IMR-90 (cell line): ENCODE measurements at regions not wholly inside any gene's neighbourhood (a gene's known extent, or its start where the extent isn't known, plus 50 kb on each side); places are given as distances from the start of the nearest gene placed in this dataset.

Experiments
- ATAC-seq: fragments of 200-7000 bp; cut with Tn5 transposase; 2 replicates; pipeline ENCODE4 v1.9.1; 2020; ENCODE audit warnings: low read depth, mild to moderate bottlenecking, moderate library complexity
- BruUV-seq: library from RNA; stranded (reverse); fragments of 400-500 nt; replicated peaks from 2 replicates; lab custom pipeline; 2021; lab: Mats Ljungman, UMichigan
- CTCF ChIA-PET: fragments of 300-600 bp; formaldehyde crosslinking; extraction: SDS; loops from one replicate; lab custom pipeline; 2021; ENCODE audit warnings: antibody characterized with exemption; lab: Yijun Ruan, JAX
- POLR2A ChIA-PET: fragments of 300-600 bp; sonication (Branson Sonifier 250); formaldehyde crosslinking; loops from one replicate; lab custom pipeline; 2022; ENCODE audit warnings: antibody characterized with exemption; ENCODE audit not compliant: unreplicated experiment; lab: Charles Lee
- DNase-seq: peaks from one replicate; pipeline ENCODE4 v3.0.0; 2013
- H2AFZ ChIP-seq: replicated peaks from 2 replicates; pipeline ENCODE3; 2013; ENCODE audit warnings: low read length, mild to moderate bottlenecking; ENCODE audit not compliant: poor library complexity
- H2AK5ac ChIP-seq: 2 replicates; pipeline ENCODE4 v1.6.1; 2013; ENCODE audit warnings: low read depth, low read length, inconsistent platforms
- H2AK9ac ChIP-seq: replicated peaks from 2 replicates; pipeline ENCODE3; 2013; ENCODE audit warnings: mild to moderate bottlenecking, low read depth, low read length, moderate library complexity; ENCODE audit not compliant: poor library complexity
- H2BK120ac ChIP-seq: 2 replicates; pipeline ENCODE4 v1.6.1; 2013; ENCODE audit warnings: low read depth, low read length, inconsistent platforms
- H2BK15ac ChIP-seq: 3 replicates; pipeline ENCODE4 v1.6.1; 2013; ENCODE audit warnings: low read depth, low read length, inconsistent platforms
- H2BK20ac ChIP-seq: 2 replicates; pipeline ENCODE4 v1.6.1; 2013; ENCODE audit warnings: low read depth, mild to moderate bottlenecking, inconsistent platforms, low read length, moderate library complexity
- H2BK5ac ChIP-seq: 2 replicates; pipeline ENCODE4 v1.6.1; 2013; ENCODE audit warnings: mild to moderate bottlenecking, low read depth, low read length, inconsistent platforms; ENCODE audit not compliant: poor library complexity, severe bottlenecking
- H3K14ac ChIP-seq: replicated peaks from 2 replicates; pipeline ENCODE4 v1.6.1; 2013; ENCODE audit warnings: low read depth, low read length, inconsistent platforms
- H3K18ac ChIP-seq: 2 replicates; pipeline ENCODE4 v1.6.1; 2013; ENCODE audit warnings: low read depth, low read length, control low read depth
- H3K23ac ChIP-seq: 2 replicates; pipeline ENCODE4 v1.6.1; 2013; ENCODE audit warnings: low read depth, low read length, inconsistent platforms
- H3K27ac ChIP-seq: 2 replicates; pipeline ENCODE4 v1.5.1; 2013; ENCODE audit warnings: mild to moderate bottlenecking, control low read depth, low read length; ENCODE audit not compliant: insufficient read depth
- H3K27me3 ChIP-seq: 2 replicates; pipeline ENCODE4 v1.6.1; 2013; ENCODE audit warnings: low read length; ENCODE audit not compliant: control insufficient read depth, insufficient read depth
- H3K36me3 ChIP-seq: 2 replicates; pipeline ENCODE4 v1.6.1; 2013; ENCODE audit warnings: low read length, mixed read lengths; ENCODE audit not compliant: control insufficient read depth, insufficient read depth
- H3K4ac ChIP-seq: 2 replicates; pipeline ENCODE4 v1.6.1; 2013; ENCODE audit warnings: low read depth, low read length, inconsistent platforms
- H3K4me1 ChIP-seq: 2 replicates; pipeline ENCODE4 v1.6.1; 2013; ENCODE audit warnings: low read length, mixed read lengths; ENCODE audit not compliant: control insufficient read depth, insufficient read depth
- H3K4me2 ChIP-seq: 2 replicates; pipeline ENCODE4 v1.6.1; 2013; ENCODE audit warnings: low read depth, mild to moderate bottlenecking, control low read depth, low read length, moderate library complexity
- H3K4me3 ChIP-seq: 2 replicates; pipeline ENCODE4 v1.5.1; 2013; ENCODE audit warnings: low read depth, mild to moderate bottlenecking, control low read depth, low read length, moderate library complexity; ENCODE audit not compliant: insufficient read depth
- H3K56ac ChIP-seq: 2 replicates; pipeline ENCODE4 v1.6.1; 2013; ENCODE audit warnings: low read length, inconsistent platforms; ENCODE audit not compliant: insufficient read depth; ENCODE audit errors: extremely low read depth
- H3K79me1 ChIP-seq, 2 experiments: 2 replicates each; pipeline ENCODE4 v1.6.1; 2013; ENCODE audit warnings: low read length in 2 of 2, inconsistent platforms in 1 of 2, low read depth in 1 of 2
- H3K9ac ChIP-seq: 2 replicates; pipeline ENCODE4 v1.6.1; 2013; ENCODE audit warnings: low read depth, low read length, control low read depth
- H3K9me1 ChIP-seq: 2 replicates; pipeline ENCODE4 v1.6.1; 2013; ENCODE audit warnings: low read length, inconsistent platforms; ENCODE audit not compliant: insufficient read depth
- H3K9me3 ChIP-seq: 2 replicates; pipeline ENCODE4 v1.6.1; 2013; ENCODE audit warnings: low read length; ENCODE audit not compliant: control insufficient read depth, insufficient read depth
- H4K20me1 ChIP-seq: 2 replicates; pipeline ENCODE4 v1.6.1; 2013; ENCODE audit warnings: low read length, inconsistent platforms; ENCODE audit not compliant: insufficient read depth
- H4K5ac ChIP-seq: 2 replicates; pipeline ENCODE4 v1.6.1; 2013; ENCODE audit warnings: mild to moderate bottlenecking, low read depth, low read length, control low read depth
- H4K8ac ChIP-seq, 2 experiments: 2 replicates each; pipeline ENCODE4 v1.6.1; 2013; ENCODE audit warnings: low read depth in 2 of 2, low read length in 2 of 2, control low read depth in 1 of 2, inconsistent platforms in 1 of 2
- H4K91ac ChIP-seq: 2 replicates; pipeline ENCODE4 v1.6.1; 2013; ENCODE audit warnings: low read depth, low read length, inconsistent platforms; ENCODE audit not compliant: insufficient read depth
- BHLHE40 ChIP-seq: fragments of 150-350 bp; IDR thresholded peaks from 2 replicates; pipeline ENCODE4 v1.6.1; 2016; ENCODE audit warnings: mild to moderate bottlenecking, low read depth, low read length
- CEBPB ChIP-seq: IDR thresholded peaks from 2 replicates; pipeline ENCODE4 v1.6.1; 2012; ENCODE audit warnings: low read depth, low read length, improper control_type of control experiment
- CHD1 ChIP-seq: IDR thresholded peaks from 2 replicates; pipeline ENCODE4 v1.6.1; 2012; ENCODE audit warnings: low read depth, low read length, improper control_type of control experiment
- FOS ChIP-seq: fragments of 150-350 bp; IDR thresholded peaks from 2 replicates; pipeline ENCODE4 v1.6.1; 2016; ENCODE audit warnings: low read depth, low read length
- MAFK ChIP-seq: IDR thresholded peaks from 2 replicates; pipeline ENCODE4 v1.6.1; 2012; ENCODE audit warnings: low read depth, low read length, improper control_type of control experiment
- MAZ ChIP-seq: IDR thresholded peaks from 2 replicates; pipeline ENCODE4 v1.6.1; 2012; ENCODE audit warnings: low read depth, mild to moderate bottlenecking, low read length, improper control_type of control experiment, moderate library complexity, borderline replicate concordance
- MXI1 ChIP-seq: IDR thresholded peaks from 2 replicates; pipeline ENCODE4 v1.6.1; 2012; ENCODE audit warnings: low read depth, mild to moderate bottlenecking, low read length, moderate library complexity, borderline replicate concordance
- NFE2L2 ChIP-seq: fragments of 150-350 bp; IDR thresholded peaks from 2 replicates; pipeline ENCODE4 v1.6.1; 2016; ENCODE audit warnings: low read depth, mild to moderate bottlenecking, low read length
- POLR2A ChIP-seq: IDR thresholded peaks from 2 replicates; pipeline ENCODE4 v1.6.1; 2012; ENCODE audit warnings: mild to moderate bottlenecking, low read depth, low read length
- RFX5 ChIP-seq: IDR thresholded peaks from 2 replicates; pipeline ENCODE4 v1.8.0; 2012; ENCODE audit warnings: low read depth, mild to moderate bottlenecking, low read length, moderate library complexity
- SMC3 ChIP-seq: fragments of 150-350 bp; IDR thresholded peaks from 2 replicates; pipeline ENCODE4 v1.6.1; 2016; ENCODE audit warnings: low read depth, mild to moderate bottlenecking, antibody characterized with exemption, low read length, moderate library complexity
- USF2 ChIP-seq: fragments of 150-350 bp; IDR thresholded peaks from 2 replicates; pipeline ENCODE4 v1.6.1; 2017; ENCODE audit warnings: mild to moderate bottlenecking, antibody characterized with exemption, low read length, low read depth
- WGBS, 2 experiments: methylation state at CpG; one replicate each; pipeline versions ENCODE4 v1.1.5 to v1.1.7; 2013; ENCODE audit warnings: missing lambda C conversion rate in 2 of 2; ENCODE audit not compliant: insufficient read length in 1 of 2; ENCODE audit errors: extremely low coverage in 2 of 2; 5-methylcytosine and 5-hydroxymethylcytosine counted together
- dilution Hi-C: fragments of 300-500 bp; cut with HindIII; formaldehyde crosslinking; loops from one replicate; pipeline ENCODE4 v1.14.3; 2018; ENCODE audit warnings: low sequenced_read_pairs; ENCODE audit not compliant: unreplicated experiment
- in situ Hi-C: fragments of 300-500 bp; cut with MboI; formaldehyde crosslinking; loops from 3 replicates; pipeline ENCODE4 v1.14.3; 2019; ENCODE audit warnings: low sequenced_read_pairs, inconsistent platforms, mixed read lengths
- intact Hi-C: fragments of 100-400 bp; cut with micrococcal nuclease; formaldehyde crosslinking; loops from 2 replicates; pipeline ENCODE4 v1.10.0; 2022
- TF ChIP-seq, protein P1 (sequence below): conservative IDR thresholded peaks from 2 replicates; pipeline ENCODE4 v1.5.1; 2012; ENCODE audit warnings: mild to moderate bottlenecking, low read depth, low read length, improper control_type of control experiment

DNA sequence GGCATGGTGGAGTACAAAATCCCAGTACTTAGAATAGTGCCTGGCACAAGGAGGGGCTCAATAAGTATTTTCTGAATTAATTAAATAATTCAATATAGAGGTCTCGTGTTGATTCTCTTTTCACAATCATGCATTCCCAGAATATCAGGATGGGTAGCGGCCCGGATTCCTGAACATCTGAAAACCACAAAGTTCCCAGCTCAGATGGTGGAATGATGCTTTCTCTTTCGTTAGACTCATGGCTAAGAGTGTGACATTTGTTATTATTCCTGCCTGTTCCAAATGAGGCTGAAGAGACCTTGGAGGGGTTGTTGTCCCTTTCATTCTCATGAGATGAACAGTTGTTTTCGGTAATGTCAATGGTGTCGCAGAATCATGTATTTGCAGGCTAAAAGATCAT, 95.4 kb upstream of the LIFR start:
- ATAC-seq (no peak), DNase-seq (no peak)
- H2AFZ ChIP-seq, result no peak overlapping the region
- no peak overlapping the region for H3K23ac ChIP-seq
- no peak overlapping the region for H3K4me2 ChIP-seq
- WGBS, 2 experiments, result no CpG with 5 or more reads among the region's 6 CpGs
- in situ Hi-C loops (no loop called here), dilution Hi-C loops (no loop called here), intact Hi-C loops (no loop called here)
- no peak overlapping the region for H3K56ac ChIP-seq
- no peak overlapping the region for H3K4me3 ChIP-seq
- H4K91ac ChIP-seq, result no peak overlapping the region
- no peak overlapping the region for H4K8ac ChIP-seq
- no peak overlapping the region for H3K14ac ChIP-seq
- no TSS peak for BruUV-seq
- H2BK20ac ChIP-seq, result no peak overlapping the region
- no peak overlapping the region for H3K18ac ChIP-seq
- H3K9me3 ChIP-seq, result no peaks in the 10 kb centered on the region
- H3K4ac ChIP-seq, result no peak overlapping the region
- H3K27ac ChIP-seq, result no peak overlapping the region
- H2BK120ac ChIP-seq, result no peak overlapping the region
- no peak overlapping the region for H2BK5ac ChIP-seq
- no peaks in the 10 kb centered on the region; the same call in 1 of the 2 replicates for H3K27me3 ChIP-seq
- peaks cover 2% of the 10 kb centered on the region; the same call in 1 of the 2 replicates for H3K4me1 ChIP-seq
- no peak overlapping the region for H3K9ac ChIP-seq
- no peaks in the 10 kb centered on the region for H3K9me1 ChIP-seq
- POLR2A ChIA-PET, result no interaction called here
- H2BK15ac ChIP-seq, result no peak overlapping the region
- CTCF ChIA-PET, result no interaction called here
- H3K79me1 ChIP-seq, result no peaks in the 10 kb centered on the region
- H4K20me1 ChIP-seq, result no peaks in the 10 kb centered on the region
- no peak overlapping the region for H2AK5ac ChIP-seq
- no peak for TF ChIP-seq NFE2L2
- no peak for TF ChIP-seq RFX5
- TF ChIP-seq SMC3, result no peak
- TF ChIP-seq POLR2A, result no peak
- TF ChIP-seq USF2, result no peak
- no peak for TF ChIP-seq MXI1
- TF ChIP-seq CEBPB, result no peak
- TF ChIP-seq BHLHE40, result no peak
- TF ChIP-seq MAZ, result no peak
- TF ChIP-seq, protein P1, sequence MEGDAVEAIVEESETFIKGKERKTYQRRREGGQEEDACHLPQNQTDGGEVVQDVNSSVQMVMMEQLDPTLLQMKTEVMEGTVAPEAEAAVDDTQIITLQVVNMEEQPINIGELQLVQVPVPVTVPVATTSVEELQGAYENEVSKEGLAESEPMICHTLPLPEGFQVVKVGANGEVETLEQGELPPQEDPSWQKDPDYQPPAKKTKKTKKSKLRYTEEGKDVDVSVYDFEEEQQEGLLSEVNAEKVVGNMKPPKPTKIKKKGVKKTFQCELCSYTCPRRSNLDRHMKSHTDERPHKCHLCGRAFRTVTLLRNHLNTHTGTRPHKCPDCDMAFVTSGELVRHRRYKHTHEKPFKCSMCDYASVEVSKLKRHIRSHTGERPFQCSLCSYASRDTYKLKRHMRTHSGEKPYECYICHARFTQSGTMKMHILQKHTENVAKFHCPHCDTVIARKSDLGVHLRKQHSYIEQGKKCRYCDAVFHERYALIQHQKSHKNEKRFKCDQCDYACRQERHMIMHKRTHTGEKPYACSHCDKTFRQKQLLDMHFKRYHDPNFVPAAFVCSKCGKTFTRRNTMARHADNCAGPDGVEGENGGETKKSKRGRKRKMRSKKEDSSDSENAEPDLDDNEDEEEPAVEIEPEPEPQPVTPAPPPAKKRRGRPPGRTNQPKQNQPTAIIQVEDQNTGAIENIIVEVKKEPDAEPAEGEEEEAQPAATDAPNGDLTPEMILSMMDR, result no peak
- TF ChIP-seq CHD1, result no peak
- no peak for TF ChIP-seq FOS
- no peak for TF ChIP-seq MAFK
- H2AK9ac ChIP-seq, result no peak overlapping the region
- no peak overlapping the region for H4K5ac ChIP-seq
- no peaks in the 10 kb centered on the region for H3K36me3 ChIP-seq
